GM21423 (cell line): ENCODE measurements at regions not wholly inside any gene's neighbourhood (a gene's known extent, or its start where the extent isn't known, plus 50 kb on each side); places are given as distances from the start of the nearest gene placed in this dataset.

Experiments
- ATAC-seq: cut with Tn5 transposase; IDR thresholded peaks from one replicate; pipeline ENCODE4 v1.9.1; 2021; ENCODE audit warnings: mild to moderate bottlenecking, moderate library complexity; ENCODE audit not compliant: unreplicated experiment

- ATAC-seq, result no peak
Measured at GRCh38 chr1:57474137-57474750, 50.4 kb upstream of the DAB1 start.
